ENCODE measurements at regions not wholly inside any gene's neighbourhood (a gene's known extent, or its start where the extent isn't known, plus 50 kb on each side); places are given as distances from the start of the nearest gene placed in this dataset.
"Not testable (repeated sequence)": the region's sequence is repeated elsewhere in the genome, so short reads cannot be mapped to it uniquely, and the experiment has no call there.

GRCh38 chrX:117400839-117401238 lies 715.8 kb downstream of the KLHL13 start:
- Histone ChIP-seq H3K36me3 (no peaks in the 10 kb centered on the region), H3K27ac (no peak overlapping the region), H3K9me3 (peaks cover 0 to 5% (median 0%) of the 10 kb centered on the region in 11 donors), H3K27me3 (peaks cover 0 to 3% (median 0%) of the 10 kb centered on the region in 7 donors), H3K4me1 (no peaks in the 10 kb centered on the region), H3K4me3 (no peak overlapping the region)
- intact Hi-C loops (cut with DNase I): no loop called here
- TF ChIP-seq CTCF (IDR thresholded peaks at IDR 0.05): no peak
- WGBS, 2 donors: 66 to 76% methylated on average over 2 of the region's 2 CpGs
- ATAC-seq: no peak
- no peak for DNase-seq

- peaks cover 0 to 5% (median 0%) of the 10 kb centered on the region in 11 donors for H3K9me3 ChIP-seq
- intact Hi-C loops (cut with DNase I): no loop called here
- no peaks in the 10 kb centered on the region for H3K36me3 ChIP-seq
- no peak overlapping the region for H3K27ac ChIP-seq
- no peak overlapping the region for H3K4me3 ChIP-seq
- no peak for ATAC-seq
- no peaks in the 10 kb centered on the region for H3K4me1 ChIP-seq
- WGBS, 2 donors: 66 to 69% methylated on average over 2 of the region's 2 CpGs
- TF ChIP-seq CTCF (IDR thresholded peaks at IDR 0.05): no peak
- H3K27me3 ChIP-seq: peaks cover 0 to 3% (median 0%) of the 10 kb centered on the region in 7 donors
- DNase-seq: no peak
Measured at GRCh38 chrX:117400005-117400404, 716.6 kb downstream of the KLHL13 start.

- H3K27ac ChIP-seq: no peak overlapping the region
- no peak for TF ChIP-seq CTCF (IDR thresholded peaks at IDR 0.05)
- no peaks in the 10 kb centered on the region for H3K4me1 ChIP-seq
- peaks cover 0 to 5% (median 0%) of the 10 kb centered on the region in 11 donors for H3K9me3 ChIP-seq
- 76 to 84% methylated on average over 2 of the region's 2 CpGs for WGBS, 2 donors
- no peak for DNase-seq
- H3K4me3 ChIP-seq: no peak overlapping the region
- H3K36me3 ChIP-seq: no peaks in the 10 kb centered on the region
- intact Hi-C loops (cut with DNase I): no loop called here
- no peak for ATAC-seq
- no peaks in the 10 kb centered on the region for H3K27me3 ChIP-seq
Measured at GRCh38 chrX:117397844-117398243, 718.8 kb downstream of the KLHL13 start.

- H3K4me1 ChIP-seq; DNase-seq; H3K9me3 ChIP-seq; ATAC-seq; H3K36me3 ChIP-seq; intact Hi-C loops (cut with DNase I); H3K4me3 ChIP-seq; H3K27me3 ChIP-seq; H3K27ac ChIP-seq: not testable (repeated sequence)
- 92 to 94% methylated on average over 24 to 33 of the region's 33 CpGs for WGBS, 2 donors
Measured at GRCh38 chrX:117394506-117395070, 722.0 kb downstream of the KLHL13 start.

GRCh38 chrX:117392360-117392759 lies 724.2 kb downstream of the KLHL13 start:
- H3K9me3 ChIP-seq; H3K27ac ChIP-seq; ATAC-seq; H3K4me1 ChIP-seq; H3K36me3 ChIP-seq; H3K27me3 ChIP-seq; intact Hi-C loops (cut with DNase I); DNase-seq; H3K4me3 ChIP-seq: not testable (repeated sequence)
- WGBS, 2 donors: 85 to 86% methylated on average over 5 of the region's 5 CpGs
